Endothelial cell of umbilical vein (primary cell): ENCODE measurements at regions not wholly inside any gene's neighbourhood (a gene's known extent, or its start where the extent isn't known, plus 50 kb on each side); places are given as distances from the start of the nearest gene placed in this dataset.

Experiments
- BruUV-seq: library from RNA; stranded (reverse); fragments of 400-500 nt; replicated peaks from 2 replicates; lab custom pipeline; 2021; lab: Mats Ljungman, UMichigan
- CTCF ChIA-PET: fragments of 300-600, 350-600 bp; sonication (Branson Sonifier 250); formaldehyde crosslinking; loops from one replicate; lab custom pipeline; 2021; ENCODE audit warnings: antibody characterized with exemption, inconsistent platforms; lab: Charles Lee
- POLR2A ChIA-PET: fragments of 300-600, 350-600 bp; sonication (Branson Sonifier 250); formaldehyde crosslinking; loops from one replicate; lab custom pipeline; 2021; ENCODE audit warnings: antibody characterized with exemption, inconsistent platforms; lab: Charles Lee
- DNase-seq: peaks from one replicate; pipeline ENCODE4 v3.0.0-alpha.2; 2011; ENCODE audit warnings: low read depth, low spot score
- FAIRE-seq: peaks from 2 replicates; lab custom pipeline; 2011; peaks lifted over from hg19 to GRCh38; lab: Jason Lieb, UNC
- H2AFZ ChIP-seq: 2 replicates; pipeline ENCODE4 v1.6.0; 2012; ENCODE audit warnings: low read depth, low read length, control low read depth, inconsistent platforms
- H3K27ac ChIP-seq: 2 replicates; pipeline ENCODE4 v1.5.1; 2011; ENCODE audit warnings: low read depth, mild to moderate bottlenecking, control low read depth, low read length, moderate library complexity; ENCODE audit not compliant: insufficient read depth
- H3K27me3 ChIP-seq, 2 experiments: 2 replicates each; pipeline versions ENCODE4 v1.6.0 to v1.6.1; 2011; ENCODE audit warnings: low read length in 2 of 2, mixed read lengths in 1 of 2; ENCODE audit not compliant: control insufficient read depth in 2 of 2, insufficient read depth in 2 of 2
- H3K36me3 ChIP-seq, 2 experiments: 2 replicates in 1 of 2; 3 replicates in 1 of 2; pipeline ENCODE4 v1.5.1; 2011; ENCODE audit warnings: low read length in 2 of 2, mild to moderate bottlenecking in 1 of 2, moderate library complexity in 1 of 2; ENCODE audit not compliant: control insufficient read depth in 2 of 2, insufficient read depth in 2 of 2; ENCODE audit errors: extremely low read depth in 1 of 2
- H3K4me1 ChIP-seq: 3 replicates; pipeline ENCODE4 v1.5.1; 2011; ENCODE audit warnings: mild to moderate bottlenecking, low read length; ENCODE audit not compliant: control insufficient read depth, insufficient read depth; ENCODE audit errors: extremely low read depth
- H3K4me2 ChIP-seq: 2 replicates; pipeline ENCODE4 v1.6.1; 2011; ENCODE audit warnings: low read length, control low read depth, mixed read lengths; ENCODE audit not compliant: insufficient read depth
- H3K4me3 ChIP-seq, 3 experiments: fragments of 200-600 bp in 1 of 3; sonication (generic), shearing (Covaris generic) in 1 of 3; replicated peaks in 1 of 3; 2 replicates each; pipeline ENCODE4 v1.5.1; 2011 to 2016; ENCODE audit warnings: control low read depth in 3 of 3, low read length in 3 of 3, mild to moderate bottlenecking in 2 of 3, inconsistent platforms in 1 of 3, low read depth in 1 of 3, moderate library complexity in 1 of 3; ENCODE audit not compliant: insufficient read depth in 1 of 3
- H3K79me2 ChIP-seq: 2 replicates; pipeline ENCODE4 v1.6.0; 2012; ENCODE audit warnings: low read length, inconsistent platforms; ENCODE audit not compliant: control insufficient read depth, insufficient read depth
- H3K9ac ChIP-seq: replicated peaks from 2 replicates; pipeline ENCODE3; 2011; ENCODE audit warnings: low read length, control low read depth; ENCODE audit not compliant: insufficient read depth; ENCODE audit errors: extremely low read depth
- H3K9me1 ChIP-seq: replicated peaks from 3 replicates; pipeline ENCODE4 v1.6.0; 2011; ENCODE audit warnings: mild to moderate bottlenecking, low read length; ENCODE audit not compliant: control insufficient read depth, insufficient read depth; ENCODE audit errors: extremely low read depth
- H3K9me3 ChIP-seq: replicated peaks from 2 replicates; pipeline ENCODE4 v1.5.1; 2012; ENCODE audit warnings: low read length, inconsistent platforms; ENCODE audit not compliant: control insufficient read depth, insufficient read depth
- H4K20me1 ChIP-seq: replicated peaks from 2 replicates; pipeline ENCODE3; 2011; ENCODE audit warnings: mild to moderate bottlenecking, low read length; ENCODE audit not compliant: control insufficient read depth, insufficient read depth; ENCODE audit errors: extremely low read depth
- CTCF ChIP-seq, 2 donors: IDR thresholded peaks; 1 replicate in 1 of 2; 2 replicates in 1 of 2; pipeline ENCODE4 v1.5.1; 2011; ENCODE audit warnings: low read length in 2 of 2, mild to moderate bottlenecking in 2 of 2, moderate library complexity in 2 of 2, control low read depth in 1 of 2, inconsistent platforms in 1 of 2, low read depth in 1 of 2; ENCODE audit not compliant: insufficient read depth in 1 of 2; ENCODE audit errors: extremely low read depth in 1 of 2
- EZH2 ChIP-seq: IDR thresholded peaks from 2 replicates; pipeline ENCODE4 v1.6.1; 2012; ENCODE audit warnings: borderline replicate concordance, low read depth, mild to moderate bottlenecking, moderate library complexity, low read length, inconsistent platforms; ENCODE audit not compliant: severe bottlenecking
- FOS ChIP-seq: IDR thresholded peaks from 2 replicates; pipeline ENCODE4 v1.6.1; 2011; ENCODE audit warnings: mild to moderate bottlenecking, low read length, moderate library complexity, borderline replicate concordance; ENCODE audit not compliant: insufficient read depth
- GATA2 ChIP-seq: IDR thresholded peaks from 2 replicates; pipeline ENCODE4 v1.7.0; 2011; ENCODE audit warnings: low read depth, mild to moderate bottlenecking, moderate library complexity, mixed read lengths, low read length; ENCODE audit not compliant: insufficient read length, insufficient read depth
- JUN ChIP-seq: IDR thresholded peaks from 2 replicates; pipeline ENCODE4 v1.6.1; 2011; ENCODE audit warnings: borderline replicate concordance, low read depth; ENCODE audit not compliant: insufficient read length, insufficient read depth
- MAX ChIP-seq: IDR thresholded peaks from 2 replicates; pipeline ENCODE4 v1.6.1; 2011; ENCODE audit not compliant: insufficient read depth, insufficient read length
- MYC ChIP-seq: IDR thresholded peaks from one replicate; pipeline ENCODE4 v1.6.1; 2011; ENCODE audit warnings: mild to moderate bottlenecking, low read depth, low read length
- POLR2A ChIP-seq: IDR thresholded peaks from 2 replicates; pipeline ENCODE4 v1.6.1; 2012; ENCODE audit warnings: low read depth, mild to moderate bottlenecking, control low read depth, low read length
- POLR2AphosphoS5 ChIP-seq: IDR thresholded peaks from 2 replicates; pipeline ENCODE4 v1.6.1; 2012; ENCODE audit warnings: low read depth, mild to moderate bottlenecking, control low read depth, low read length, moderate library complexity; ENCODE audit not compliant: insufficient read depth
- dilution Hi-C: fragments of 300-500 bp; cut with MboI; formaldehyde crosslinking; loops from one replicate; pipeline ENCODE4 v1.15.0; 2019; ENCODE audit warnings: low sequenced_read_pairs; ENCODE audit not compliant: extremely low pct_ligation_motif_present
- intact Hi-C: fragments of 100-400 bp; cut with micrococcal nuclease; formaldehyde crosslinking; loops from one replicate; pipeline ENCODE4 v1.10.0; 2022

- no TSS peak for BruUV-seq
- Histone ChIP-seq H3K9ac (no peak overlapping the region), H3K9me1 (no peaks in the 10 kb centered on the region), H2AFZ (no peak overlapping the region), H3K27me3 (no peaks in the 10 kb centered on the region), H3K27ac (no peak overlapping the region), H3K9me3 (no peaks in the 10 kb centered on the region), H3K4me3 (no peak overlapping the region), H3K36me3 (no peaks in the 10 kb centered on the region), H3K4me2 (no peak overlapping the region), H3K4me1 (no peaks in the 10 kb centered on the region), H4K20me1 (no peaks in the 10 kb centered on the region), H3K79me2 (no peaks in the 10 kb centered on the region)
- dilution Hi-C loops (no loop called here), intact Hi-C loops (no loop called here)
- ChIA-PET CTCF (no interaction called here), POLR2A (no interaction called here)
- DNase-seq: no peak
- TF ChIP-seq CTCF (IDR thresholded peaks at IDR 0.05; ENCODE audit: extremely low read depth in 1 of 2, insufficient read depth in 1 of 2, low read depth in 1 of 2, low read length in 2 of 2): no peak
- no peak for TF ChIP-seq EZH2
- TF ChIP-seq MAX: no peak
- TF ChIP-seq POLR2AphosphoS5: no peak
- no peak for TF ChIP-seq GATA2
- TF ChIP-seq JUN: no peak
- no peak for TF ChIP-seq MYC
- no peak for TF ChIP-seq POLR2A
- no peak for TF ChIP-seq FOS
- no peak for FAIRE-seq
Observed at GRCh38 chr1:240701412-240701811, 89.5 kb upstream of the GREM2 start.
